ENCODE measurements at regions not wholly inside any gene's neighbourhood (a gene's known extent, or its start where the extent isn't known, plus 50 kb on each side); places are given as distances from the start of the nearest gene placed in this dataset.

DNA sequence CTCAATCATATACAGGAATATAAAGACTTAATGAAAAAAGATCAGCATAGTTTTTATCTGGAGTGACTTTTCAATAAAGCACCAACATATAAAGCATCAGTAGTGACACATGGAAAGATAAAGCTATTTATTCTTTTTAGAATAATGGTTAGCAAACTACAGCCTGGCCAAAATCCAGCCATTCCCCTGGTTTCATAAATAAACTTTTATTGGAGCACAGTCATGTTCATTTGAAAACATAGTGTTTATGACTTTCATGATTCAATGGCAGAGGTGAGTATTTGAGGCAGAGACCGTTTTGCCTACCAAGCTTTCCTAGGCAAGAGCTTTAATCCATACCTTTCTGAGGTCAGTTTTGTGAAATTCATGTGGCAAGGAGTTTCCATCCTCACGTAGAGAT, 153.5 kb downstream of the RPS12 start:
- TF ChIP-seq POLR2AphosphoS5 (IDR thresholded peaks at IDR 0.05; ENCODE audit: low read depth, low read length) (no peak), TAF1 (IDR thresholded peaks at IDR 0.05; ENCODE audit: borderline replicate concordance, insufficient read depth, low read length) (no peak), FOXP2 (optimal IDR thresholded peaks at IDR 0.05; ENCODE audit: borderline replicate concordance, extremely low read depth, extremely low read length, insufficient read depth) (no peak), SIN3A (IDR thresholded peaks at IDR 0.05; ENCODE audit: borderline replicate concordance, insufficient read depth, low read length) (no peak)

GRCh38 chr6:132968419-132968950, 154.1 kb downstream of the RPS12 start:
- TF ChIP-seq, protein P1, sequence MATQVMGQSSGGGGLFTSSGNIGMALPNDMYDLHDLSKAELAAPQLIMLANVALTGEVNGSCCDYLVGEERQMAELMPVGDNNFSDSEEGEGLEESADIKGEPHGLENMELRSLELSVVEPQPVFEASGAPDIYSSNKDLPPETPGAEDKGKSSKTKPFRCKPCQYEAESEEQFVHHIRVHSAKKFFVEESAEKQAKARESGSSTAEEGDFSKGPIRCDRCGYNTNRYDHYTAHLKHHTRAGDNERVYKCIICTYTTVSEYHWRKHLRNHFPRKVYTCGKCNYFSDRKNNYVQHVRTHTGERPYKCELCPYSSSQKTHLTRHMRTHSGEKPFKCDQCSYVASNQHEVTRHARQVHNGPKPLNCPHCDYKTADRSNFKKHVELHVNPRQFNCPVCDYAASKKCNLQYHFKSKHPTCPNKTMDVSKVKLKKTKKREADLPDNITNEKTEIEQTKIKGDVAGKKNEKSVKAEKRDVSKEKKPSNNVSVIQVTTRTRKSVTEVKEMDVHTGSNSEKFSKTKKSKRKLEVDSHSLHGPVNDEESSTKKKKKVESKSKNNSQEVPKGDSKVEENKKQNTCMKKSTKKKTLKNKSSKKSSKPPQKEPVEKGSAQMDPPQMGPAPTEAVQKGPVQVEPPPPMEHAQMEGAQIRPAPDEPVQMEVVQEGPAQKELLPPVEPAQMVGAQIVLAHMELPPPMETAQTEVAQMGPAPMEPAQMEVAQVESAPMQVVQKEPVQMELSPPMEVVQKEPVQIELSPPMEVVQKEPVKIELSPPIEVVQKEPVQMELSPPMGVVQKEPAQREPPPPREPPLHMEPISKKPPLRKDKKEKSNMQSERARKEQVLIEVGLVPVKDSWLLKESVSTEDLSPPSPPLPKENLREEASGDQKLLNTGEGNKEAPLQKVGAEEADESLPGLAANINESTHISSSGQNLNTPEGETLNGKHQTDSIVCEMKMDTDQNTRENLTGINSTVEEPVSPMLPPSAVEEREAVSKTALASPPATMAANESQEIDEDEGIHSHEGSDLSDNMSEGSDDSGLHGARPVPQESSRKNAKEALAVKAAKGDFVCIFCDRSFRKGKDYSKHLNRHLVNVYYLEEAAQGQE (IDR thresholded peaks at IDR 0.05; ENCODE audit: insufficient read depth in 1 of 2, low read depth in 2 of 2, low read length in 2 of 2): no peak
- TF ChIP-seq TAF1 (IDR thresholded peaks at IDR 0.05; ENCODE audit: borderline replicate concordance, insufficient read depth, low read length) (no peak), POLR2AphosphoS5 (IDR thresholded peaks at IDR 0.05; ENCODE audit: low read depth, low read length) (no peak), FOXP2 (optimal IDR thresholded peaks at IDR 0.05; ENCODE audit: borderline replicate concordance, extremely low read depth, extremely low read length, insufficient read depth) (no peak), SIN3A (IDR thresholded peaks at IDR 0.05; ENCODE audit: borderline replicate concordance, insufficient read depth, low read length) (no peak)

DNA sequence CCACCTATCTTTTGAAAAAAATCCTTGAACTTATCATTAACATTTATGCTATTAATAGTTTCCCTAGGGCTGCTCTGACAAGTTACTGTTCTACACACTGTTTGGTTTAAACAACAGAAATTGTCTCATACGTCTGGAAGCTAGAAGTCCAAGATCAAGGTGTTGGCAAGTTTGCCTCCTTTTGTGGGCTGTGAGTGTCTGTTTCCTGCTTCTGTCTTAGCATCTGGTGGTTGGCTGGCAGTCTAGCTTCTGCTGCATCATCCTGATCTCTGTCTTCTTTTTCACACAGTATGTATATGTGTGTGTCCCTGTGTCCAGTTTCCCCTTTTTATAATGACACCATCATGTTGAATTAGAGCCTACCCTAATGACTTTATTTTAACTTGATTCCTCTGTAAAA, 154.8 kb downstream of the RPS12 start:
- no peak for TF ChIP-seq TAF1 (IDR thresholded peaks at IDR 0.05; ENCODE audit: borderline replicate concordance, insufficient read depth, low read length)
- no peak for TF ChIP-seq POLR2AphosphoS5 (IDR thresholded peaks at IDR 0.05; ENCODE audit: low read depth, low read length)
- TF ChIP-seq FOXP2 (optimal IDR thresholded peaks at IDR 0.05; ENCODE audit: borderline replicate concordance, extremely low read depth, extremely low read length, insufficient read depth): no peak
- TF ChIP-seq, protein P1 (IDR thresholded peaks at IDR 0.05; ENCODE audit: insufficient read depth in 1 of 2, low read depth in 2 of 2, low read length in 2 of 2): no peak
- no peak for TF ChIP-seq SIN3A (IDR thresholded peaks at IDR 0.05; ENCODE audit: borderline replicate concordance, insufficient read depth, low read length)

DNA sequence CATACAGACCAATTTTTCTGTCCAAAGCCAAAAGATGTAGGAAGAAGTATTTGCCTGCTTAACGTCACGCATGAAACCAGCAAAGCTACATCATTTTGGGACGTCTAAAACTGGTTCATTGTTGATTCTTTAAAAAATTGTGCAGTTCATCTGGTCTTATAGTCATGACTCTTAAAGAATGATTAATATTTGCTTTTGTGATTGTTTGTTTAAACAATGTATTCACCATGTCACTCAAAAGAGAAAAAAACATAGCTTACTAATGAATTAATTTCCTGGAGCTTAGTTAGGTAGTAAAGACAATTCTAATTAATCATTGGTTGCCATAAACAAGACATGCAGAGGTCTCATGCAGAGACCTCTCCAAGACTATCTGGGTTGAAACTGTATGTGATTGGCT, 157.3 kb downstream of the RPS12 start:
- no peak for TF ChIP-seq SIN3A (IDR thresholded peaks at IDR 0.05; ENCODE audit: borderline replicate concordance, insufficient read depth, low read length)
- TF ChIP-seq FOXP2 (optimal IDR thresholded peaks at IDR 0.05; ENCODE audit: borderline replicate concordance, extremely low read depth, extremely low read length, insufficient read depth): no peak
- TF ChIP-seq TAF1 (IDR thresholded peaks at IDR 0.05; ENCODE audit: borderline replicate concordance, insufficient read depth, low read length): no peak
- TF ChIP-seq, protein P1 (IDR thresholded peaks at IDR 0.05; ENCODE audit: insufficient read depth in 1 of 2, low read depth in 2 of 2, low read length in 2 of 2): no peak
- TF ChIP-seq POLR2AphosphoS5 (IDR thresholded peaks at IDR 0.05; ENCODE audit: low read depth, low read length): no peak

DNA sequence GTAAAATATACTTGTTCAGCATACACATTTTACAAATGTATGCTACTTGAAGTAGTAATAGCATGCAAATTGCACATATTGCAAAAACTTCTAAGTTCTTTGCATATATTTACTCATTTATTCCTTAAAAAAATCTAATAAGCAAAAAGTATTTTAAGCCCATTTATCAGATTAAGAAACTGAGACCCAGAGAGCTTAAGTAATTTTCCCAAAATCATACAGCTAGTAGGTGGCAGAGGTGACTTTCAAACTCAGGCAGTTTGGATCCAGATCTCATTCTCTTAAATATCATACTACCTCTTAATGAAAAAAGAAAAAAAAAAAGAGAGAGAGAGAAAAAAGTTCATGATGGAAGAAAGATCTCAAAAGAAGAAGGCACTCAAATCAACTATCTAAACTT, 157.9 kb downstream of the RPS12 start:
- TF ChIP-seq POLR2AphosphoS5 (IDR thresholded peaks at IDR 0.05; ENCODE audit: low read depth, low read length) (no peak), TAF1 (IDR thresholded peaks at IDR 0.05; ENCODE audit: borderline replicate concordance, insufficient read depth, low read length) (no peak), SIN3A (IDR thresholded peaks at IDR 0.05; ENCODE audit: borderline replicate concordance, insufficient read depth, low read length) (no peak), FOXP2 (optimal IDR thresholded peaks at IDR 0.05; ENCODE audit: borderline replicate concordance, extremely low read depth, extremely low read length, insufficient read depth) (no peak)
- TF ChIP-seq, protein P1 (IDR thresholded peaks at IDR 0.05; ENCODE audit: insufficient read depth in 1 of 2, low read depth in 2 of 2, low read length in 2 of 2): no peak
